ENCODE measurements at regions not wholly inside any gene's neighbourhood (a gene's known extent, or its start where the extent isn't known, plus 50 kb on each side); places are given as distances from the start of the nearest gene placed in this dataset.

DNA sequence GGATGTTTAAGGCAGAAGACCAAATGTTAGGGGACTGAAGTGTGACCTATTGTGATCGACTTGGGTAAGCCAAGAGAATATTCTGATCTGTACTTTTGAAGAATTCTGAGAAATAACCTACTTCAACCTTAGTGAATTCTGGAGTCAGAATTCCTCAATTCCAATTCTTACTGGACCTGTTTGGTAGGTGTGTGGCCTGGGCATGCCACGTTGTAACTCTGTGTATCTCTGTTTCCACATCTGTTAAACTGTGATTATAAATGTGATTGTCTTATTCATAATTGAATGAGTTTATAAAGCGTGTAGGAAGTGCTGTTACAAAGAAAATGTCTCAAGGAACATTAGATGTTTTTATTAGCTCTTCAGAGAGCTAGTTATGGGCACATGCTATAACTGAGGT is 64.5 kb downstream of the TUSC1 start:
- ChIA-PET POLR2A (no interaction called here), CTCF (no interaction called here)

DNA sequence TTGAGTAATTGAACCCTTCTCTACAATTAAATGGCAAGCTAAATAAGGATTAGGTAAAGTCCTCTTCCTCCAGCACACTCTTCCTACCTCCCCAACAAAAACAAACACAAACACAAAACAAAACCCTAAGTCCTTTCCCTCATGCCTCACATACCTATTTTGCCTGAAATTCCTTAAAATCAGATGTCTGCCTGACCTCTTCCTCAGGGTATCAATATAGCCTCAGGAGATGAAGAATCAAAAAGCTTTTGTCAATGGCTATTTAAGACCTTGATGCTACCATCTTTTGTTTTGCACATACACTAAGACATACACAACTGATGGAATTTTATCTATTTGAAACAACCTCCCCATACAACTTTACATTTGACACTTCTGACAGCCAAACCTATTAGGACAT is 75.1 kb downstream of the TUSC1 start:
- POLR2A ChIA-PET = no interaction called here
- CTCF ChIA-PET = no interaction called here

- ChIA-PET CTCF (no interaction called here), POLR2A (no interaction called here)
These were observed 75.7 kb downstream of the TUSC1 start for GRCh38 chr9:25602400-25603044.

GRCh38 chr9:25600501-25600900 is 77.7 kb downstream of the TUSC1 start:
- CTCF ChIA-PET = no interaction called here
- POLR2A ChIA-PET = no interaction called here

- POLR2A ChIA-PET = no interaction called here
These were observed 93.6 kb downstream of the TUSC1 start for GRCh38 chr9:25584611-25585010.

GRCh38 chr9:25573281-25573680 is 105.0 kb downstream of the TUSC1 start:
- CTCF ChIA-PET = no interaction called here
- POLR2A ChIA-PET = no interaction called here

More at GRCh38 chr9:25584611-25585010, 93.6 kb downstream of the TUSC1 start:
- CTCF ChIA-PET = no interaction called here

GRCh38 chr9:25571491-25571890 is 106.8 kb downstream of the TUSC1 start:
- POLR2A ChIA-PET = no interaction called here
- CTCF ChIA-PET = no interaction called here

- POLR2A ChIA-PET = no interaction called here
- CTCF ChIA-PET = no interaction called here
These were observed 107.4 kb downstream of the TUSC1 start for GRCh38 chr9:25570802-25571201.

DNA sequence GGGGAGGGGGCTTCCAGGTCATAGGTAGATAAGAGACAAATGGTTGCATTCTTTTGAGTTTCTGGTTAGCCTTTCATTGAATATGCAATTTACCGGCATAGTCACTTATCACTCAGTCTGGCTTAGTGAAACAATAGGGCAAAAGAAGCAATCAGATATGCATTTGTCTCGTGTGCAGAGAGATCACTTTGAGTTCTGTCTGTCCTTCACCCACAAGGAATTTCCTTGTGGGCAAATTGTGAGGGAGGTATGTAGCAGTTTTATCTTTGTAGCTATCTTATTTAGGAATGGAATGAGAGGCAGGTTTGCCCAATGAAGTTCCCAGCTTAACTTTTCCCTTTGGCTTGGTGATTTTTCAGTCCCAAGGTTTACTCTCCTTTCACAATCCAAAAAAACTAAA is 116.1 kb downstream of the TUSC1 start:
- POLR2A ChIA-PET = no interaction called here
- CTCF ChIA-PET = no interaction called here

DNA sequence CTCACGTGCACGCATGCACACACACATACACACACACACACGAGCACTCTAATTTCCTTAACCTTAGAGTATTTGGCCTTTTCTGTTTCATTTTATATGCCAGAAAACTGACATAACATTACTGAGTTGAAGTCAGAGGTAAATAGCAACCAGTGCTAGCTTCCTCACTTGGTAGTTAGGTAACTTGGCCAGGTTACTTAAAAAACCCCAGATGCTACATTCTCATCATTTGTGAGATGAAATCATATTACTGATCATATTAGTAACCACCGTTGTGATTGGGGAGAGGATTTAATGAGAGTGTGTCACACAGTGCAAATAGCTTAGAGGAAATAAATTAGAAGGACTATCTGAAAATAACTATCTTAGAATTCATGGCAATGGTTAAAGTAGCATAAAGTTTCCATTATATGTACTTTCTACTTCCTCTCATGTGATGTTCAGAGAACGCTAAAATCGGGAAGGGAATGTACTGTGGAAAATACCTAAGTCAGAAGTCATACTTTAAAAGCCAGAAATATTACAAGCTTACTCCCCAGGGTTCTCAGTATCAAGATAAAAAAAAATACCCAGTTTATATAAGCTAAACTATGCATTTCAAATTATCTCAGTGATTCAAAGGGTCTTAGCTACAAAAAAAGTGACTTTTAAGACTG is 120.5 kb downstream of the TUSC1 start:
- ChIA-PET CTCF (no interaction called here), POLR2A (no interaction called here)

- CTCF ChIA-PET = no interaction called here
- POLR2A ChIA-PET = no interaction called here
These were observed 121.7 kb downstream of the TUSC1 start for GRCh38 chr9:25556540-25556939.

- ChIA-PET POLR2A (no interaction called here), CTCF (no interaction called here)
These were observed 129.4 kb downstream of the TUSC1 start for GRCh38 chr9:25548847-25549246.

- ChIA-PET CTCF (interaction anchor here (0.6 kb wide), 1 partner anchor 195 kb away, joined by 3 read pairs; no protein-coding TSS in a partner anchor), POLR2A (no interaction called here)
These were observed 134.4 kb downstream of the TUSC1 start for GRCh38 chr9:25543806-25544205.

GRCh38 chr9:25542319-25542718 is 135.9 kb downstream of the TUSC1 start:
- CTCF ChIA-PET = no interaction called here
- POLR2A ChIA-PET = no interaction called here

GRCh38 chr9:25537808-25538207 is 140.4 kb downstream of the TUSC1 start:
- CTCF ChIA-PET = no interaction called here
- POLR2A ChIA-PET = no interaction called here

DNA sequence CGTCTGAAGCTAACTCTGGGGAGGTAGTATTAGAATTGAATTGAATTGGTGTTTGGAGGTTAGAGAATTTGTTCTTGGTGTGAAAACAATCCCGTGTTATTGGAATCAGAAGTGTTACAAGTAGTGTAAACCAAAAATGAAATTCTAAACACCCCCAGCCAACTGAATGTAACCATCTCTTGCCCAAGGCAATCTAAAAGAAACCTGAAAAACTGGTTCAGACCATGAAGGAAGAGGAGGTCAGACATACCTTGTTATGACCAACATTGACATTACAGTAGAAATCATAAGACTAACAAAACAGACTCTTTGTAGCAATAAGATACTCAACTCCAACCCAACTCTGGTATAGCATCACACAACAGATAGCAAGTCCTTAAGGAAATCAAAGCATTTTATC is 159.0 kb downstream of the TUSC1 start:
- POLR2A ChIA-PET = no interaction called here
- CTCF ChIA-PET = no interaction called here

DNA sequence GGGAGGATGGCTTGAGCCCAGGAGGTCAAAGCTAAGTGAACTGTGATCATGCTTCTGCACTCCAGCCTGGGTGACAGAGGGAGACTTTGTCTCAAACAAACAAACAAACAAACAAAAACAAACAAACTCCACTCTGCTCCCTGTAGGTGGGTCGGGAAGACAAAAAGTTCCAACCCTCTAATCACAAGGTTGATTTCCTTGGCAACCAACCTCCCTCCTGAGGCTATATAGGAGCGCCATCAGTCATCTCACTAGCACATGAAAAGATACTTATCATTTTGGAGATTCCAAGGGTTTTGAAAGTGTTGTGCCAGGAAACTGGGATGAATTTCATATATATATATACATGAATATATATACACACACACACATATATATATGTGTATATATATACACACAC is 160.5 kb downstream of the TUSC1 start:
- ChIA-PET CTCF (no interaction called here), POLR2A (no interaction called here)

DNA sequence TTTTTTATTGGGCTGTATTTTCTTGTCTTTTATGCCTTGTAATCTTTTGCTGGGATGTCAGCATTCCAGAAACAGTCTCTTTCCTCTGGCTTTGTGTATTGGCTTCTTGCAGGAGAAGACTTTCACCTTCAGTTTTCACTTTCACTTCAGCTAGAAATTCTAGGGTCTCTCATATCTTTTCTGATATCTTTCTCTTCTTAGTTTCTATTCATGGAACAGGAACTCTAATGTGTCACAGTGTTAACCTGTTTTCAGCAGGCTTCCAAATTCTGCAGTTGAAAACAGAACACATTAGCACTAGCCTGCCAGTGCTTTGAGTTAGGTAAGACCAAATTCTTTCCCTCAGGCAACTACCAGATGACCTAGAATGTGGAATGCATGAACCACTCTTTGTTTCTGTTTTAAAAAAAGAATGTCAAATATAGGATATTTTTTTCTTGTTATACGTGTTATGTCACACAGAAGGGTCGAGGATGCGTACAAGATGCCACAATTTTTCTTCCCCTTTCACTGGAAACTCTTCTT is 164.7 kb downstream of the TUSC1 start:
- POLR2A ChIA-PET = no interaction called here
- CTCF ChIA-PET = no interaction called here

DNA sequence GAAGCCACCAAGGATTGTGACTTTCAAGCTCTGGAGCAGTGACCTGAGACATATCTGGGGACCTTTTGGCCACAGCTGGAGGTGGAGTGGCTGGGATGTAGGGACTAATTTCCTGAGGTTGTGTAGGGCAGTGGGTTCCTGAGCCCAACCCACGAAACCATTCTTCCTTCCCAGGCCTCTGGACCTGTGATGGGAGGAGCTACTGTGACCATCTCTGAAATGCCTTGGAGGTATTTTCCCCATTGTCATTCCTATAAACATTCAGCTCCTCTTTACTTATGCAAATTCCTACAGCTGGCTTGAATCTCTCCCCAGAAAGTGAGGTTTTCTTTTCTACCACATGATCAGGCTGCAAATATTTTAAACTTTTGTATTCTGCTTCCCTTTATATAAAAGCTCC is 172.6 kb downstream of the TUSC1 start:
- ChIA-PET POLR2A (no interaction called here), CTCF (no interaction called here)

GRCh38 chr9:25481372-25481771 is 196.9 kb downstream of the TUSC1 start:
- POLR2A ChIA-PET = no interaction called here
- CTCF ChIA-PET = no interaction called here

DNA sequence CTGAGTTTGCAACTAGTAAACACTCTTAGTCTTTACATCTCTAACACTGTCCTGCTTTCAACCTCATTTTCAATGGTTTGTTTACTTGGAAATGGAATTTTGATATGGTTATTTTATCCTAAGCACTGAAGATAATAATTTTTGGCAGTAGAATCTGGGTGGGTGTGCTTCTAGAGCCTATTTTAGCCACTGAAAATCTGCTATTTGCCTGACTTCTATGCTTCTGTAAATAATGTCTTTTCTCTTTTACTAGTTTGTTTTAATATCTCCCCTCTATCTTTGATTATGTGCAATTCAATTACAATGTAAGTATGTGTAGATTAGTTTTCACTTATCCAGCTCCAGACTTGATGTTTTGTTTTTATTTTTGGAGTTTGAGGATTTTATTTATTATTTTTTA is 197.5 kb downstream of the TUSC1 start:
- POLR2A ChIA-PET = no interaction called here
- CTCF ChIA-PET = no interaction called here

DNA sequence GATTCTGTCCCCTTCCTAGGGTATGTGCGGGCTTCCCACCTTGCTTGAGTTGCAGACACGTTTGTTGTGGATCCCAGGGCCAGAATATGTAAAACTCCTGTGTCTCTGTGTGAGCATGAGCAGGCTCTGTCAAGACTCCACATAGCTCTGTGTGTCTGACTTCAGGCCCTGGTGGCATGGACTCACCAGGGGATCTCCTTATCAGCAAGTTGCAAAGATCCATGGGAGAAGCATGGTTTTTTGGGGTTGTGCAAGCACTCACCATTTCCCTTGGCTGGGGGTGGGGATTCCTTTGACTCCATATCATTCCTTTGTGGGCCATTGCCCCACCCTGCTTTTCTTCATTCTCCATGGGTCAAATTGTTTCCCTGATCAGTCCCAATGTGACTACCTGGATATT is 205.6 kb downstream of the TUSC1 start:
- POLR2A ChIA-PET = no interaction called here
- CTCF ChIA-PET = no interaction called here
